SK-N-SH treated with all-trans-retinoic acid at 6 μM for 48 hours (cell line): ENCODE measurements at regions not wholly inside any gene's neighbourhood (a gene's known extent, or its start where the extent isn't known, plus 50 kb on each side); places are given as distances from the start of the nearest gene placed in this dataset.

Source experiments
- CREB5 ChIP-seq: fragments of 250-450 bp; sonication (Bioruptor Pico); IDR thresholded peaks from 2 replicates; pipeline ENCODE4 v1.5.1; 2020; ENCODE audit warnings: low read depth, mild to moderate bottlenecking, moderate library complexity
- CSRNP3 ChIP-seq: fragments of 250-450 bp; sonication (Bioruptor Pico); IDR thresholded peaks from 2 replicates; pipeline ENCODE4 v1.5.1; 2021; ENCODE audit warnings: mild to moderate bottlenecking, moderate library complexity
- ESRRG ChIP-seq: fragments of 250-450 bp; sonication (Bioruptor Pico); IDR thresholded peaks from 2 replicates; pipeline ENCODE4 v1.6.1; 2021; ENCODE audit warnings: mild to moderate bottlenecking
- POU6F1 ChIP-seq: fragments of 250-450 bp; sonication (Bioruptor Pico); IDR thresholded peaks from 2 replicates; pipeline ENCODE4 v1.8.0; 2021; ENCODE audit warnings: low read depth, mild to moderate bottlenecking, moderate library complexity, borderline replicate concordance
- RARB ChIP-seq: fragments of 250-450 bp; sonication (Bioruptor Pico); IDR thresholded peaks from 2 replicates; pipeline ENCODE4 v1.8.0; 2021; ENCODE audit warnings: mild to moderate bottlenecking, moderate library complexity
- TSHZ2 ChIP-seq: fragments of 250-450 bp; sonication (Bioruptor Pico); IDR thresholded peaks from 2 replicates; pipeline ENCODE4 v1.5.0; 2020; ENCODE audit warnings: mild to moderate bottlenecking, moderate library complexity
- ZNF565 ChIP-seq: fragments of 450-650 bp; formaldehyde crosslinking; conservative IDR thresholded peaks from 2 replicates; pipeline ENCODE4 v1.5.0; 2020; ENCODE audit warnings: low read depth, mild to moderate bottlenecking, moderate library complexity

- no peak for TF ChIP-seq POU6F1 (CRISPR knock-in tag)
- no peak for TF ChIP-seq RARB (CRISPR knock-in tag)
- TF ChIP-seq CREB5 (CRISPR knock-in tag), result no peak
- no peak for TF ChIP-seq TSHZ2 (CRISPR knock-in tag)
- TF ChIP-seq ESRRG (CRISPR knock-in tag), result no peak
- TF ChIP-seq CSRNP3 (CRISPR knock-in tag), result no peak
- no peak for TF ChIP-seq ZNF565 (CRISPR knock-in tag)
These were observed 518.4 kb downstream of the SOX6 start for GRCh38 chr11:15837901-15838489.
